ENCODE measurements at regions not wholly inside any gene's neighbourhood (a gene's known extent, or its start where the extent isn't known, plus 50 kb on each side); places are given as distances from the start of the nearest gene placed in this dataset.

DNA sequence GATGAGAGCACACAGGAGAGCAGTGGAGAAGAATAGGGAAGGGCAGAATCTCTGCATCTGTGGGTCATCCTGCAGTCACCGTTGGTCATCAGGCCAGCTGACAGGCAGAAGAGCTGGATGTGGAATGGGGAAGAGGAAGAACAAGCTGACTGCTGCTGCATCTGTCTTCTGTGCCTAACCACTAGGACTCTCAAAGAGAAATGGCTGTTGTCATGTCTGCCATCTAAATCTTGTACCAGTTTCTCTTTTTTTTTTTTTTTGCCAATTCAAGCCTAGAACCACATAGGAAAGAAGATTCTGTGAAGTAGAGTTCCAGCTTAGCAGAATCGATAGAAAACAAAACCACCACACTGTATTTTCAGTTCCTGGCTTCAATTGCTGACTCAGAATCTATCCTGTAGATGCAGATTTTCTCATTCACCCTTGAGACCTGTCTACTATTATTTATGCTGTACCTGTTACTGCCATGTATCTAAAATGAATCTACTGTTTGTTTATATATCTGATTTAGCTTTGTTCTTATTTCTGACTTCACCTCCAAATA is 421.9 kb upstream of the PRICKLE1 start:
- no peaks in the 10 kb centered on the region for H3K27me3 Mint-ChIP-seq
- H3K27ac Mint-ChIP-seq: no peak overlapping the region
- H3K9me3 Mint-ChIP-seq: peaks cover 4% of the 10 kb centered on the region
- H3K36me3 Mint-ChIP-seq: no peaks in the 10 kb centered on the region
- H3K4me1 Mint-ChIP-seq: no peaks in the 10 kb centered on the region
- POLR2A ChIA-PET: no interaction called here
- ATAC-seq (ENCODE audit: low read depth) (no peak), DNase-seq (no peak)
- no peak overlapping the region for H3K4me3 Mint-ChIP-seq

DNA sequence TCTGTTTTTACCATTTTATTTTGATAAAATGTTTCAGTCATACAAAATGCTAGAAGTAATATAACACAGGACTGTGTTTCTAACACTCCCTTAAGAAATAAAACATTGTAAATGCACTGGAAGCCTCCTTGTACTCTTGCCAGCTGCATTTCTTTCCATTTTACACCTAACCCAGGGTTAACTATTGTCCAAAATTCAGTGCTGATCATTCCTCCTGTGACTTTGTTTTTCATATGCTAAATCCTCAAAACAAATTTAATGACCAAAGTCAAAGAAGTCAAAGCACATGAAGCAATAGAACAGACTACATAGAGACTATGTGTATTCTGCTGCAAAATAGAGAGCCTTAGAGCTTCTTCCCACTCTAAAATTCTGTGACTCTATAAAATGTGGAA is 420.3 kb upstream of the PRICKLE1 start:
- no peak overlapping the region for H3K27ac Mint-ChIP-seq
- peaks cover 4% of the 10 kb centered on the region for H3K9me3 Mint-ChIP-seq
- no peaks in the 10 kb centered on the region for H3K36me3 Mint-ChIP-seq
- no peaks in the 10 kb centered on the region for H3K27me3 Mint-ChIP-seq
- no peak overlapping the region for H3K4me3 Mint-ChIP-seq
- no peak for DNase-seq
- POLR2A ChIA-PET: no interaction called here
- no peaks in the 10 kb centered on the region for H3K4me1 Mint-ChIP-seq
- ATAC-seq (ENCODE audit: low read depth): no peak

DNA sequence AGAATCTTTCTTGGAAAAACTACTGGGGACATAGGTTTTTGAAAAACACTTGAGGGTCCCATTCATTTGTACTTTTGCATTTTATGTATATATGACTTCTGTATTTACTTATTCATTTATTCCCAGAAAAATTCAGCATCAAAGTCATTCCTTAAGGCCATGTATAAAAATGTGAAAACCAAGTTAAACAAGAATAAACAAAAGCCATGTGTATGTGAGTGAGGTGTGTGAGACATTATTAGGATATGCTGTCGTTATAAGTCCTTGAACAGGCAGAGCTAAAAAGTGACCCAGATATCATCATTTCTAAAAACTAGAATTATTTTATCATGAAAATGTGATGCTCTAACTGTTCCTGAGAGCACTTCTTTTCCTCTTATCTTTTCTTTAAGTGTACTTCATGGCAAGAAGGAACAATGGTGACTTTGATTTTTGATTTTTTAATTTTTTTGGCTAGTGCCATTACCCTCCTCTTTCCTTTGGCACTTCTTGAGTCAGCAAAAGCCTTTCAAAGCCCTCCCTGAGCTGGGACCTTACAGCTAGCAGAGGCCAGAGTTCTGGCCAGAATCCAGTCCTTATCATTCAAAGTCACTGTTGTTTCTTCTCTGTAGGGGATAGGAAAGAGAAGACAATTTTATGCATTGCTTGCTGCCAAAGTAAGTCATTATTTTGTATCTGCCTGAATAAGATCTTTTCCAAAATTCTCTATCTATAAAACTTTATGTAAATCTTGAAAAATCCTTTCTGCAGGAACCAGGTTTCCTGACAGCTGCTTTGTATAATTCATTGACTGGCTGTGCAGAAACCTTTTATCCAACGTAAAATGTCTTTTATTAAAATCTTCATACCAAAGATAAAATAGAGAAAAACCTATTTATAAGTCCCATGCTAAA is 419.7 kb upstream of the PRICKLE1 start:
- DNase-seq: no peak
- H3K9me3 Mint-ChIP-seq: peaks cover 4% of the 10 kb centered on the region
- H3K27me3 Mint-ChIP-seq: no peaks in the 10 kb centered on the region
- H3K4me1 Mint-ChIP-seq: no peaks in the 10 kb centered on the region
- no peak overlapping the region for H3K4me3 Mint-ChIP-seq
- POLR2A ChIA-PET: no interaction called here
- ATAC-seq (ENCODE audit: low read depth): no peak
- no peak overlapping the region for H3K27ac Mint-ChIP-seq
- no peaks in the 10 kb centered on the region for H3K36me3 Mint-ChIP-seq

DNA sequence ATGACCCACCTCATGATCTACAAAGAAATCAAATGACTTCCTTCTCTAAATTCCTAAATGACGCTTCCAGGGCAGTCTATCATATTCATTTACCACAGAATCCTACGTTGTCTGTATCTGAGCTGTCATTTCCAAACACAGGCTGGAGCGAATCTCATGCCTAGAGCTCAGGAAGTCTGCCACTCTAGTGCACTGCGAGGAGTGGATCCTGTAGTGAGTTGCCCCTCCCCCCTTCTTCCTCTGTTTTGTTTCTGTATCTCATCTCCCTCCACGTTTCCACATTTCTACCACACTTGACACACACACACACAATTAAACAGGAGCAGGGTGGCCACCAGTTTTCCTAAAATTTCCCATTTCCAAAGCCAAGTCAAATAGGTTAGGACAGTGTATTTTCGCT is 415.4 kb upstream of the PRICKLE1 start:
- no peaks in the 10 kb centered on the region for H3K27me3 Mint-ChIP-seq
- H3K27ac Mint-ChIP-seq: no peak overlapping the region
- no peak overlapping the region for H3K4me3 Mint-ChIP-seq
- H3K9me3 Mint-ChIP-seq: peaks cover 2% of the 10 kb centered on the region
- no peaks in the 10 kb centered on the region for H3K4me1 Mint-ChIP-seq
- H3K36me3 Mint-ChIP-seq: no peaks in the 10 kb centered on the region
- POLR2A ChIA-PET: no interaction called here
- DNase-seq (no peak), ATAC-seq (ENCODE audit: low read depth) (no peak)

DNA sequence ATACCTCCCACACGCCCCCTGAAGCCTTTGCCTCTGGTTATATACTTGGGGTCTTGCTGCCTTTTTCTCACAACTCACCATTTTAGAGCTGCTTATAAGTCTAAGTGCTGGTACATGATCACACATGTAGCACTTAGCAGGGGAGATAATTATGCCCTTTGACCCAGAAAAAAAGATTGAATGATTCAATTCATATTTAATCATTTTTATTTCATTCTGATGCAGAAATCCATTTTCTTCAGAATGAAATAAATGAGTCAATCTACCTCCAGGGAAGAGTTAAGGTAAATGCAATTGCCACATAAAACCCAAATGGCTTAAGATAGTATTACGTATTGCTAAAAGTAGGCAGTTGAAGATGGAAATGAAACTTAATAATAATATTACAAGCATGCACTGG is 414.6 kb upstream of the PRICKLE1 start:
- no peak for DNase-seq
- Mint-ChIP-seq H3K27me3 (no peaks in the 10 kb centered on the region), H3K4me1 (no peaks in the 10 kb centered on the region), H3K4me3 (no peak overlapping the region), H3K9me3 (peaks cover 2% of the 10 kb centered on the region), H3K36me3 (no peaks in the 10 kb centered on the region), H3K27ac (no peak overlapping the region)
- POLR2A ChIA-PET: no interaction called here
- ATAC-seq (ENCODE audit: low read depth): no peak

DNA sequence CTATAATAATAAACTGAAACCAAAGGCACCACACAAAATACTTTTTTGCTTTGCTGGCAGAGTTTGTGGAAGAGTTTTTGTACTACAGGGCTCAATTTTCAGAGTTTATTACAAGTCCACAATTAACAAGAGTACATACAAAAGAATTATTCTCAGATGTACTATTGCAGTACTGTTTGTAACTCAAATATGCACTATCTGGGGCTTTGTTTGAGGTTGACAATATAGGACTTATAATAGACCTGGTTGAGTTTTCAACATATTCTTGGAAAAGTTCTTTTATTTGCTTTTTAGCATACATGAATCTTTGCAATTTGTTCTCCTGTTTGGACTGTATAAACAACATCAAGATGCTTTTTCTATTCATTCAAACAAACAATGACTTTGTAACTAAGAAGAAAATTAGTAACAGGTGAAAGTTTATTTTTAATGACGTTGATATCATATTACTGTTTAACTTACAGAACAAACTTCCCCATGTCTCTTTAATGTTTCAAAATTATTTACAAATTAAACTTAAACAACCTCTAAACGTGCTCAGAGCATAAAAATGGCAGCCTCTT is 407.4 kb upstream of the PRICKLE1 start:
- no peak overlapping the region for H3K4me3 Mint-ChIP-seq
- POLR2A ChIA-PET: no interaction called here
- H3K4me1 Mint-ChIP-seq: no peaks in the 10 kb centered on the region
- peaks cover 2% of the 10 kb centered on the region for H3K9me3 Mint-ChIP-seq
- no peaks in the 10 kb centered on the region for H3K27me3 Mint-ChIP-seq
- no peak for ATAC-seq (ENCODE audit: low read depth)
- no peak overlapping the region for H3K27ac Mint-ChIP-seq
- no peaks in the 10 kb centered on the region for H3K36me3 Mint-ChIP-seq
- no peak for DNase-seq

DNA sequence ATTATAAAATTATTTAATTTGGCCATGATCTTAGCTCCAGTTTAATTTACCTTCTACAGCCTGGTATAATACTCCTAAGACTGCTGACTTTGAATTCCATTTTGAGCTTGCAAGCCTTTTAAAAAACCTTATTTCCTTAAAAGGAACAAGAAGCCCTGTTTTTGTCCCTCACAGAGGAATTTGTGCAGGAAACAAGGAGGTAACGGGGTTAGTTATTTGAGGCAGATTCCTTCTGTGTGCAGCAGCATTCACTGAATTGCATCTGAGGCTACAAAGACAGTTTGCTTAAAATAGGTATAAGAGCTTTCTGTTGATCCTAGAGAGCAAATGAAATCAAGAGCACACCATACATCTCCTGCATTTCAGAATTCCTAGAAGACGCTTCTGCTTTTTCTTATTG is 403.3 kb upstream of the PRICKLE1 start:
- Mint-ChIP-seq H3K36me3 (no peaks in the 10 kb centered on the region), H3K27ac (no peak overlapping the region), H3K4me3 (no peak overlapping the region), H3K9me3 (no peaks in the 10 kb centered on the region), H3K27me3 (no peaks in the 10 kb centered on the region), H3K4me1 (no peaks in the 10 kb centered on the region)
- DNase-seq: no peak
- POLR2A ChIA-PET: no interaction called here
- no peak for ATAC-seq (ENCODE audit: low read depth)

DNA sequence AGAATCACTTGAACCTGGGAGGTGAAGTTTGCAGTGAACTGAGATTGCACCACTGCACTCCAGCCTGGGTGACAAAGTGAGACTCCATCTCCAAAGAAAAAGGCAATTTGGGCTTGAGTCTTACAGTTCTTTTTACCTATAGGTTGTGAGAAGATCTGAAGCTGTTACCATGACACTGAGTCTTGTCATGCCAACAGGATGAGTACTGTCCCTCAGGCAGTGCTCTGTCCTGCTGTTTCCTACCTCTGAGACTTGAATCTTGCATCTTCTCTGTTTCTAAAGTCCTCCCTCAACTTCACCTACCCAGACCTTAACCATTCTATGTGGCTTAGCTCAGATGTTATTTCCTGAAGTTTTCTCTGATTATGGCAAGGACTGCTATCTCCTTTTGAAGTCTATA is 400.8 kb upstream of the PRICKLE1 start:
- H3K27ac Mint-ChIP-seq: no peak overlapping the region
- DNase-seq (no peak), ATAC-seq (ENCODE audit: low read depth) (no peak)
- POLR2A ChIA-PET: no interaction called here
- H3K4me1 Mint-ChIP-seq: no peaks in the 10 kb centered on the region
- no peaks in the 10 kb centered on the region for H3K9me3 Mint-ChIP-seq
- H3K36me3 Mint-ChIP-seq: no peaks in the 10 kb centered on the region
- H3K4me3 Mint-ChIP-seq: no peak overlapping the region
- no peaks in the 10 kb centered on the region for H3K27me3 Mint-ChIP-seq

DNA sequence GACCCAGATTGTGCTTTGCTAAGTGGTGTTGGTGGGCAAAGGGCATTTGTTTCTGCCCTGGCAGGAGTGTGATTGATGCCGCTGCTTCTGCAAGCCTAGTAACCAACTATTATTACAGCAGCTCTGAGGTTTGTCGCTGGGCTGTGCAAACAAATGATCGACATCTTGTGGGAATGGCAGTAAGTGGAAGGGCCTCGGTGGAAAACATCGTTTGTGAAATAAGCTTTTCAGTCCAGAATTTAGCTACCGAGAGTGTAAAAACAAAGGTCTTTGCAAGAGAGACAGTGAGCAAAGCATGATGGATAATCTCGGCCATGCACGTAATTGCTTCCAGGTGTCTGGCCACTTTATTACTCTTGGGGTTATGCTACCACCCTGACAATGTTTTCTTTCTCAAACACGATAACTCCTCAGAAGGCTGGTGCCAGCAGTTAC is 397.7 kb upstream of the PRICKLE1 start:
- Mint-ChIP-seq H3K27ac (no peak overlapping the region), H3K4me1 (no peaks in the 10 kb centered on the region), H3K9me3 (peaks cover 1% of the 10 kb centered on the region), H3K36me3 (no peaks in the 10 kb centered on the region), H3K27me3 (no peaks in the 10 kb centered on the region), H3K4me3 (no peak overlapping the region)
- POLR2A ChIA-PET: no interaction called here
- ATAC-seq (ENCODE audit: low read depth) (no peak), DNase-seq (no peak)

DNA sequence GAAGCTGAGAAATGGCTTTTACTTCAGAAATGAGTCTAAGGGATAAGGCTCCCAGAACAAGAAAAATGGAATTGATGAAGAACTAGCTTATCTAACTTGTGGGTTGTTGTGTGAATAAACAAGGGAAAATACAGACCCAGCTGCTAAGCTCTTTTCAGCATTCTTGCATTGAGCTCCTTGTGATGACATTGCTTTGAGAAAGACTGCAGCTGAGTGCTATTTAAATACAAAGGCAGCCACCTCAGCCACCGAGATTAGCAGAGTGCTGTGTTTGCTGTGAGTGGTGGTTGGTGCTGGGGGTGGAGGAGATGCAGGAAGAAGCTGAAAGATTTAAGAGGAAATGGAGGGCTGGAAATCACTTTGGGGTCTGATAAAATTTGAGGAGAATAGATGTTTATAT is 396.0 kb upstream of the PRICKLE1 start:
- Mint-ChIP-seq H3K27me3 (no peaks in the 10 kb centered on the region), H3K9me3 (peaks cover 1% of the 10 kb centered on the region), H3K36me3 (no peaks in the 10 kb centered on the region), H3K4me1 (no peaks in the 10 kb centered on the region), H3K4me3 (no peak overlapping the region), H3K27ac (no peak overlapping the region)
- DNase-seq (no peak), ATAC-seq (ENCODE audit: low read depth) (no peak)
- POLR2A ChIA-PET: no interaction called here

DNA sequence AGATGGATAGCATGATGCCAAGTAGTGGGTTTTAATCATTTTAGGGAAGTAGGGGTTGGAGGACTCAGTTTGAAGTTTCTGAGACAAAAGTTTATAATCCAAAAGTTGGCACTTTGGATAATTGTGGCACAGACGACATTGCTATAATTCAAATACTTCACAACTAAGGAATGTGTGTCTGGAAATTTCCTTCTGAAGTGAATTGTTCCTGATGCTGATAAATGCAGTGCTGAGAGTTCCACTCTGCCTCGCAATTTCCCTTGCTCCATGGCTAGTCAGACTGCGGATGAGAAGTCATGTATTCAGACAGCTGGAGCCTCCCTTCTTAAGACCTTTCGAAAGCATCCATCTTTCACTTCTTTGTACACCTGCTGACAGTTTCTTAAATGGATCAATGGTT is 393.3 kb upstream of the PRICKLE1 start:
- no peak overlapping the region for H3K4me3 Mint-ChIP-seq
- no peaks in the 10 kb centered on the region for H3K36me3 Mint-ChIP-seq
- H3K27me3 Mint-ChIP-seq: no peaks in the 10 kb centered on the region
- POLR2A ChIA-PET: no interaction called here
- H3K4me1 Mint-ChIP-seq: no peaks in the 10 kb centered on the region
- H3K9me3 Mint-ChIP-seq: peaks cover 1% of the 10 kb centered on the region
- no peak for ATAC-seq (ENCODE audit: low read depth)
- H3K27ac Mint-ChIP-seq: no peak overlapping the region
- DNase-seq: no peak

DNA sequence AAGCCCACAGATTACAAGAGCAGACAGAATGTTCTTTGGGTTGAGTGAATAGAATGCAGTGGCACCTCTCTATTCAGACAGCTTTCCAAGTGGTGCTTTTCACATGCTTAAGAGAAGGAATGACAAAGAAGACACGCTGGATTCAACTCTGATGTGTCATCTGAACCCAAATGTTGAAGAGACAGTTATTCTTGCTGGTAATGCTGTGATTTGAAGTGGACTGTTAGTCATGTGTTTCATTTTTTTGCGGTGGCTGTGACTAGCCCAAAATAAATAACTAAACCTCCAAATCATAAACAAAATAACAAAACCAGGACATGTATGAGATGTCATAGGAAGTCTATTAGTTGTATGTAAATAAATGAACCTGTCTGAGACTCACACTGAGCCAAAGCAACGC is 391.8 kb upstream of the PRICKLE1 start:
- H3K4me3 Mint-ChIP-seq: no peak overlapping the region
- H3K27me3 Mint-ChIP-seq: no peaks in the 10 kb centered on the region
- no peaks in the 10 kb centered on the region for H3K4me1 Mint-ChIP-seq
- DNase-seq (no peak), ATAC-seq (ENCODE audit: low read depth) (no peak)
- H3K27ac Mint-ChIP-seq: no peak overlapping the region
- POLR2A ChIA-PET: no interaction called here
- no peaks in the 10 kb centered on the region for H3K36me3 Mint-ChIP-seq
- H3K9me3 Mint-ChIP-seq: peaks cover 1% of the 10 kb centered on the region

DNA sequence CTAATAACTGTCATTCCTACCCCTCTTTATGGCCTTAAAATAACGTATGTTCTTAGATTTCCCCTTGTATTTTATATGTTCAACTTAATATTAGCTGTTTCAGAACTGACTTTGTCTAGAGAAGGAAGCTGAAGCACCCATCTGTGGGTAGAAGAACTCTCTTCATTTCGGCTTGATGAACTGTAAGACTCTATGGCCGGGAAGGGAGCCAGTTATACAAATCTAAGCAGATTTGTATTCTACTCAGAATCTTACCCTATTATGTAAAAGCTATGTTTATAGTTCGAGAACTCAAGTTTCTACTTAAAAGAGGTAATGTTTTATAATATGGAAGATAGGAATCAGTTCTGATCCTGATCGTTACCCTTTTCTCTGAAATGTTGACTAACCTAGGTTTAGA is 390.9 kb upstream of the PRICKLE1 start:
- DNase-seq: no peak
- peaks cover 1% of the 10 kb centered on the region for H3K9me3 Mint-ChIP-seq
- no peak for ATAC-seq (ENCODE audit: low read depth)
- H3K27me3 Mint-ChIP-seq: no peaks in the 10 kb centered on the region
- no peak overlapping the region for H3K27ac Mint-ChIP-seq
- POLR2A ChIA-PET: no interaction called here
- no peaks in the 10 kb centered on the region for H3K36me3 Mint-ChIP-seq
- no peak overlapping the region for H3K4me3 Mint-ChIP-seq
- no peaks in the 10 kb centered on the region for H3K4me1 Mint-ChIP-seq

DNA sequence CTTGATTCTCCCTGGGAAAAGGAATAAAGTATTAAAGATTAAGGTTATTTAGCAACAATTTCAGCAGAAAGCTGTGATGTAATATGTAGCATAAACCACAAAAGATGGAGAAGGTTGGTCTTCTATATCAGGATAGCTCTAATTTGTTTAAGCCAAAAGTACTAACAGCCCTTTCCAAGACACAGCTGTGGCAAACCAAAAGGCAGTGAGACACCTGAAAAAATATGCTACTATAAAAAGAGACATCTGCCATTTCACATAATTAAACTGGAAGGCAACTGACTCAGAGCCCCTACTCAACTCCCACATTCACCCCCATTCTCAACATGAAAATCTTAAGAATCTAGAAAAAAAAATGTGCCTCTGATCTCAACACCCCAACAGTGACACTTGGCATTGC is 390.2 kb upstream of the PRICKLE1 start:
- H3K4me1 Mint-ChIP-seq: no peaks in the 10 kb centered on the region
- POLR2A ChIA-PET: no interaction called here
- H3K36me3 Mint-ChIP-seq: no peaks in the 10 kb centered on the region
- no peak overlapping the region for H3K4me3 Mint-ChIP-seq
- no peaks in the 10 kb centered on the region for H3K27me3 Mint-ChIP-seq
- DNase-seq (no peak), ATAC-seq (ENCODE audit: low read depth) (no peak)
- H3K9me3 Mint-ChIP-seq: peaks cover 1% of the 10 kb centered on the region
- H3K27ac Mint-ChIP-seq: no peak overlapping the region
